Endothelial cell (in vitro differentiated cells): ENCODE measurements at regions not wholly inside any gene's neighbourhood (a gene's known extent, or its start where the extent isn't known, plus 50 kb on each side); places are given as distances from the start of the nearest gene placed in this dataset.

Source experiments
- DNase-seq: peaks from one replicate; pipeline ENCODE4 v3.0.0; 2021; ENCODE audit warnings: low spot score
- H3K27ac Mint-ChIP-seq: one replicate; pipeline ENCODE4 v1.8.0; 2021; ENCODE audit warnings: mixed read lengths, inconsistent platforms; ENCODE audit not compliant: unreplicated experiment
- H3K27me3 Mint-ChIP-seq: one replicate; pipeline ENCODE4 v1.8.0; 2021; ENCODE audit warnings: mild to moderate bottlenecking, moderate library complexity, mixed read lengths, inconsistent platforms; ENCODE audit not compliant: unreplicated experiment
- H3K36me3 Mint-ChIP-seq: one replicate; pipeline ENCODE4 v1.8.0; 2021; ENCODE audit warnings: mild to moderate bottlenecking, low read depth, mixed read lengths, inconsistent platforms; ENCODE audit not compliant: unreplicated experiment
- H3K4me1 Mint-ChIP-seq: one replicate; pipeline ENCODE4 v1.8.0; 2021; ENCODE audit warnings: mild to moderate bottlenecking, mixed read lengths, inconsistent platforms; ENCODE audit not compliant: unreplicated experiment
- H3K4me3 Mint-ChIP-seq: one replicate; pipeline ENCODE4 v1.8.0; 2021; ENCODE audit warnings: mild to moderate bottlenecking, mixed read lengths, inconsistent platforms; ENCODE audit not compliant: unreplicated experiment
- H3K9me3 Mint-ChIP-seq: one replicate; pipeline ENCODE4 v1.8.0; 2021; ENCODE audit warnings: mixed read lengths, inconsistent platforms; ENCODE audit not compliant: unreplicated experiment
- CTCF ChIP-seq: fragments of 200-600 bp; sonication (generic); IDR thresholded peaks from one replicate; pipeline ENCODE4 v1.5.0; 2021; ENCODE audit warnings: antibody characterized with exemption; ENCODE audit not compliant: unreplicated experiment

DNA sequence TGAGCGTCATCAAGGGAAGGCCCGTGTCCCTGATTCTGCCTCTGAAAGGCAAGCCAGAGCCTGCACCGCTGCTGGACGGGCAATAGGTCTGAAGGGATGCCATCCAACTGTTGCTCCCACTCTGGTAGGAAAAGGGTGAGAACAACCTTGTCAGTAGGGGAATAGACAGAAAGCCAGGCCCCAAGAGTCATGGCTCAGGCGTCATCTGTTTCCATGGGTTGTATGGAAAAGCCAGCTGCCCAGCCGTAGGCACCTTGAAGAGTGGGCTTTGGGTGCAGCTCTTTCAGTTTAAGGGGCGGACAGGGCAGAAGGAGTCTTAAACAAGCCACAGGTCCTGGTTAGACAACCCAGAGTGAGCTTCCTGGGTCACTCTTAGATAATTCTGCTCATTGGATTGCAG is 66.5 kb downstream of the RNF6 start:
- Mint-ChIP-seq H3K27me3 (no peaks in the 10 kb centered on the region), H3K4me1 (no peaks in the 10 kb centered on the region), H3K36me3 (no peaks in the 10 kb centered on the region), H3K9me3 (no peaks in the 10 kb centered on the region), H3K27ac (no peak overlapping the region), H3K4me3 (no peak overlapping the region)
- no peak for TF ChIP-seq CTCF
- no peak for DNase-seq

- Mint-ChIP-seq H3K36me3 (no peaks in the 10 kb centered on the region), H3K27ac (peak overlapping the region; percentile 93), H3K4me3 (no peak overlapping the region), H3K4me1 (peaks cover 8% of the 10 kb centered on the region), H3K9me3 (no peaks in the 10 kb centered on the region), H3K27me3 (no peaks in the 10 kb centered on the region)
- no peak for DNase-seq
- TF ChIP-seq CTCF: no peak
Observed at GRCh38 chr13:26133851-26134250, 82.0 kb upstream of the SHISA2 start.

GRCh38 chr13:26133286-26133685 is 81.5 kb upstream of the SHISA2 start:
- H3K36me3 Mint-ChIP-seq: no peaks in the 10 kb centered on the region
- H3K4me1 Mint-ChIP-seq: peaks cover 8% of the 10 kb centered on the region
- peak overlapping the region; percentile 93 for H3K27ac Mint-ChIP-seq
- no peak overlapping the region for H3K4me3 Mint-ChIP-seq
- no peak for TF ChIP-seq CTCF
- no peak for DNase-seq
- H3K27me3 Mint-ChIP-seq: no peaks in the 10 kb centered on the region
- H3K9me3 Mint-ChIP-seq: no peaks in the 10 kb centered on the region

DNA sequence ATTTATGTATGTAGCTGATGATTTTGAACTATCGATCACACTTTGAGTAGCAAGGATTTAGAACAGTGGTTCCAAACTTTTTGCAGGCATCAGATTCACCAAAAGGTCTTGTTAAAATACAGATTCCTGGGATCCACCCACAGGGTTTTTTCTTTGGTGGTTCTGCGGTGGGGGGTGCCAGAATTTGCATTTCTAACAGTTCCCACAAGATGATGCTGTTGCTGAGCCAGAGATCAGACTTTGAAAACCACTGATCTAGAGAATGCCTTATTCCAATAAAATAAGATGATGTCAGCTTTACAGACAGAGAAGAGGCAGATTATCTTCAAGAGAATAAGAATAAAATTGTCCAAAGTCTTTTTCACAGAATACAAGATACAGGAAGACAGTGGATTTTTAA is 80.9 kb upstream of the SHISA2 start:
- TF ChIP-seq CTCF: no peak
- no peaks in the 10 kb centered on the region for H3K27me3 Mint-ChIP-seq
- no peak overlapping the region for H3K4me3 Mint-ChIP-seq
- H3K4me1 Mint-ChIP-seq: peaks cover 8% of the 10 kb centered on the region
- H3K27ac Mint-ChIP-seq: peak overlapping the region; percentile 93
- no peak for DNase-seq
- no peaks in the 10 kb centered on the region for H3K9me3 Mint-ChIP-seq
- H3K36me3 Mint-ChIP-seq: no peaks in the 10 kb centered on the region

DNA sequence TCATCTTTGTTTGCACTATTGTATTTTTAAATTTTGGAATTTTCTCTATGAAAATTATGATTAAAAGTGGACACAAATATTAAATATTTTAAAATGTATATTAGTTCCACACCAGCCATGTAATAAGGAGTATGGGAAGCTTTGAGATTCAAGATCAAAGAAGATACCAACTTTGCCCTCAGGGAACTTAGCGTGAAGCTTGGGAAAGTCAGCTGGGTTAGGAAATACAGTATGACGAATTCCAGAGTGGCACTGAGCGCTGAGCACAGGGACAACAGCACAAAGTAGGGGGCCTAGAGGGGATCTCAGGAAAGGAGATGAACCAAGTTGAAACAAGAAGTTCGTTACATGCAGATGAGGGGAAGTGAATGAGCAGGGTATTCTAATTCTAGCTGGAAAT is 76.9 kb upstream of the SHISA2 start:
- no peak for TF ChIP-seq CTCF
- no peak for DNase-seq
- peaks cover 6% of the 10 kb centered on the region for H3K4me1 Mint-ChIP-seq
- H3K4me3 Mint-ChIP-seq: no peak overlapping the region
- H3K27ac Mint-ChIP-seq: no peak overlapping the region
- no peaks in the 10 kb centered on the region for H3K9me3 Mint-ChIP-seq
- no peaks in the 10 kb centered on the region for H3K36me3 Mint-ChIP-seq
- no peaks in the 10 kb centered on the region for H3K27me3 Mint-ChIP-seq
